ENCODE measurements at regions not wholly inside any gene's neighbourhood (a gene's known extent, or its start where the extent isn't known, plus 50 kb on each side); places are given as distances from the start of the nearest gene placed in this dataset.

DNA sequence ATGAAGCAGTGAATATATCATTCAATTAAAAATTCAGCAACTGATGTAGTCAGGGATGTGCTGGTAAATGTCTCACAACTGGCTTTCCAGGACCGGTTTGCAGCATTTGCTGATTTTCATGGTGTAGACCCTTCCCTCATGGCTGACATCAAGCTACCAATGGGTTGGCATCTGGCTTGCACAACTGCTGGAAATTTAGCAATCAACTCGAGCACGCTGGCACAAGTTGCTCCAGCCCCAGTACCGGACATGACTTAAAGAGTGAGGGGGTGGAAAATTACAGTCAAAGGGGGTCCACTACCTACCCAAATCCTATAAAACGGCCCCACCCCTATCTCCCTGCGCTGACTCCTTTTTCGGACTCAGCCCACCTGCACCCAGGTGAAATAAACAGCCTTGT is 198.4 kb upstream of the NRP1 start:
- Histone ChIP-seq H3K27ac (ENCODE audit: low read depth in 1 of 2, low read length in 2 of 2) (no peak overlapping the region), H4K20me1 (ENCODE audit: insufficient read depth, low read length) (no peaks in the 10 kb centered on the region), H3K4me2 (replicated peaks; ENCODE audit: extremely low read depth, low read length, poor library complexity, severe bottlenecking) (no peak overlapping the region), H3K36me3 (replicated peaks in 1 of 2; ENCODE audit: control insufficient read depth in 1 of 2, insufficient read depth in 2 of 2, low read length in 2 of 2) (no peaks in the 10 kb centered on the region), H3K9ac (ENCODE audit: insufficient read depth, low read length, poor library complexity, severe bottlenecking) (no peak overlapping the region), H3K4me3 (replicated peaks in 1 of 3; ENCODE audit: low read depth in 2 of 3, low read length in 3 of 3) (no peak overlapping the region), H3K27me3 (ENCODE audit: control insufficient read depth in 2 of 2, insufficient read depth in 2 of 2, low read length in 2 of 2) (peaks cover 3 to 6% of the 10 kb centered on the region in 2 donors), H3K4me1 (ENCODE audit: control insufficient read depth in 1 of 2, insufficient read depth in 2 of 2, low read length in 2 of 2) (no peaks in the 10 kb centered on the region), H2AFZ (ENCODE audit: insufficient read depth, low read depth, low read length, poor library complexity, severe bottlenecking) (no peak overlapping the region), H3K79me2 (ENCODE audit: insufficient read depth, low read length) (no peaks in the 10 kb centered on the region), H3K9me3 (replicated peaks in 1 of 2; ENCODE audit: control insufficient read depth in 1 of 2, insufficient read depth in 1 of 2, low read length in 2 of 2) (peaks cover 0 to 4% of the 10 kb centered on the region in 2 donors)
- intact Hi-C loops (cut with micrococcal nuclease), result no loop called here
- Mint-ChIP-seq H3K27me3 (ENCODE audit: low read depth in 3 of 3) (peaks cover 4 to 14% (median 14%) of the 10 kb centered on the region in 3 donors), H3K9me3 (peaks cover 0 to 6% (median 2%) of the 10 kb centered on the region in 7 donors), H3K4me3 (no peak overlapping the region), H3K27ac (no peak overlapping the region), H3K36me3 (no peaks in the 10 kb centered on the region), H3K4me1 (no peaks in the 10 kb centered on the region)
- WGBS (ENCODE audit: insufficient coverage), result 100% methylated on average over 1 of the region's 7 CpGs
- TF ChIP-seq, protein P1, sequence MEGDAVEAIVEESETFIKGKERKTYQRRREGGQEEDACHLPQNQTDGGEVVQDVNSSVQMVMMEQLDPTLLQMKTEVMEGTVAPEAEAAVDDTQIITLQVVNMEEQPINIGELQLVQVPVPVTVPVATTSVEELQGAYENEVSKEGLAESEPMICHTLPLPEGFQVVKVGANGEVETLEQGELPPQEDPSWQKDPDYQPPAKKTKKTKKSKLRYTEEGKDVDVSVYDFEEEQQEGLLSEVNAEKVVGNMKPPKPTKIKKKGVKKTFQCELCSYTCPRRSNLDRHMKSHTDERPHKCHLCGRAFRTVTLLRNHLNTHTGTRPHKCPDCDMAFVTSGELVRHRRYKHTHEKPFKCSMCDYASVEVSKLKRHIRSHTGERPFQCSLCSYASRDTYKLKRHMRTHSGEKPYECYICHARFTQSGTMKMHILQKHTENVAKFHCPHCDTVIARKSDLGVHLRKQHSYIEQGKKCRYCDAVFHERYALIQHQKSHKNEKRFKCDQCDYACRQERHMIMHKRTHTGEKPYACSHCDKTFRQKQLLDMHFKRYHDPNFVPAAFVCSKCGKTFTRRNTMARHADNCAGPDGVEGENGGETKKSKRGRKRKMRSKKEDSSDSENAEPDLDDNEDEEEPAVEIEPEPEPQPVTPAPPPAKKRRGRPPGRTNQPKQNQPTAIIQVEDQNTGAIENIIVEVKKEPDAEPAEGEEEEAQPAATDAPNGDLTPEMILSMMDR (IDR thresholded peaks at IDR 0.05), result no peak
- DNase-seq, result no peak

DNA sequence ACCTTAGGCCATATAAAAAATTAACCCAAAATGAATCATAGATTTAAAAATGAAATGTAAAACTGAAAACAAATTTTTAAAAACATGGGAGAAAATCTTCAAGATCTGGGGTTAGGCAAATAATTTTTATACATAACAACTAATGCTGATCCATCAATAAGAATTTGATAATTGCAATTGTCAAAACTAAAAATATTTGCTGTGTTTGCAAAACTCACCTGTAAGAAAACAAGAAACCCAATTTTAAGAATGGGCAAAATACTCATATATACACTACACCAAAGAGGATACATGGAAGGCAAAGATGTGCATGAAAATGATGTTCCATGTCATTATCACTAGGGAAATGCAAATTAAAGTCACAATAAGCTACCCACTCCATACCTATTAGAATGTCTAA is 194.8 kb upstream of the NRP1 start:
- Mint-ChIP-seq H3K27me3 (ENCODE audit: low read depth in 3 of 3) (peaks cover 0 to 13% (median 11%) of the 10 kb centered on the region in 3 donors), H3K4me3 (no peak overlapping the region), H3K36me3 (no peaks in the 10 kb centered on the region), H3K27ac (no peak overlapping the region), H3K4me1 (peaks cover 6% of the 10 kb centered on the region), H3K9me3 (peaks cover 0 to 12% (median 2%) of the 10 kb centered on the region in 7 donors)
- Histone ChIP-seq H3K9ac (ENCODE audit: insufficient read depth, low read length, poor library complexity, severe bottlenecking) (no peak overlapping the region), H3K79me2 (ENCODE audit: insufficient read depth, low read length) (no peaks in the 10 kb centered on the region), H3K4me3 (replicated peaks in 1 of 3; ENCODE audit: low read depth in 2 of 3, low read length in 3 of 3) (no peak overlapping the region), H3K4me1 (ENCODE audit: control insufficient read depth in 1 of 2, insufficient read depth in 2 of 2, low read length in 2 of 2) (peaks cover 8 to 9% of the 10 kb centered on the region in 2 donors), H4K20me1 (ENCODE audit: insufficient read depth, low read length) (no peaks in the 10 kb centered on the region), H3K9me3 (replicated peaks in 1 of 2; ENCODE audit: control insufficient read depth in 1 of 2, insufficient read depth in 1 of 2, low read length in 2 of 2) (peaks cover 0 to 4% of the 10 kb centered on the region in 2 donors), H2AFZ (ENCODE audit: insufficient read depth, low read depth, low read length, poor library complexity, severe bottlenecking) (no peak overlapping the region), H3K27me3 (ENCODE audit: control insufficient read depth in 2 of 2, insufficient read depth in 2 of 2, low read length in 2 of 2) (peaks cover 2 to 7% of the 10 kb centered on the region in 2 donors), H3K36me3 (replicated peaks in 1 of 2; ENCODE audit: control insufficient read depth in 1 of 2, insufficient read depth in 2 of 2, low read length in 2 of 2) (no peaks in the 10 kb centered on the region), H3K27ac (ENCODE audit: low read depth in 1 of 2, low read length in 2 of 2) (no peak overlapping the region), H3K4me2 (replicated peaks; ENCODE audit: extremely low read depth, low read length, poor library complexity, severe bottlenecking) (no peak overlapping the region)
- DNase-seq, result no peak
- TF ChIP-seq, protein P1 (IDR thresholded peaks at IDR 0.05), result no peak
- intact Hi-C loops (cut with micrococcal nuclease), result no loop called here

Data from CD14-positive monocyte (primary cell).